HG03354 (cell line): ENCODE measurements at regions not wholly inside any gene's neighbourhood (a gene's known extent, or its start where the extent isn't known, plus 50 kb on each side); places are given as distances from the start of the nearest gene placed in this dataset.
"Not testable (repeated sequence)": the region's sequence is repeated elsewhere in the genome, so short reads cannot be mapped to it uniquely, and the experiment has no call there.

Source experiments
- ATAC-seq: cut with Tn5 transposase; IDR thresholded peaks from one replicate; pipeline ENCODE4 v1.9.1; 2021; ENCODE audit warnings: mild to moderate bottlenecking; ENCODE audit not compliant: unreplicated experiment, poor library complexity, severe bottlenecking

DNA sequence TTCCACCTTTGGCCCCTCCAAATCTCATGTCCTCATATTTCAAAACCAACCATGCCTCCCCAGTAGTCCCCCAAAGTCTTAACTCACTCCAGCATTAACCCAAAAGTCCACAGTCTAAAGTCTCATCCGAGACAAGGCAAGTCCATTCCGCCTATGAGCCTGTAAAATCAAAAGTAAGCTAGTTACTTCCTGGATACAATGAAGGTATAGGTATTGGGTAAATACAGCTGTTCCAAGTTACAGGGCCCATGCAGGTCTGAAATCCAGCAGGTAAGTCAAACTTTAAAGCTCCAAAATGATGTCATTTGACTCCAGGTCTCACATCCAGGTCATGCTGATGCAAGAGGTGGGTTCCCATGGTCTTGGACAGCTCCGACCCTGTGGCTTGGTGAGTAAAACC lies 1640.1 kb upstream of the LRRTM3 start:
- not testable (repeated sequence) for ATAC-seq

- no peak for ATAC-seq
These were observed 1634.5 kb upstream of the LRRTM3 start for GRCh38 chr10:65291286-65291685.

DNA sequence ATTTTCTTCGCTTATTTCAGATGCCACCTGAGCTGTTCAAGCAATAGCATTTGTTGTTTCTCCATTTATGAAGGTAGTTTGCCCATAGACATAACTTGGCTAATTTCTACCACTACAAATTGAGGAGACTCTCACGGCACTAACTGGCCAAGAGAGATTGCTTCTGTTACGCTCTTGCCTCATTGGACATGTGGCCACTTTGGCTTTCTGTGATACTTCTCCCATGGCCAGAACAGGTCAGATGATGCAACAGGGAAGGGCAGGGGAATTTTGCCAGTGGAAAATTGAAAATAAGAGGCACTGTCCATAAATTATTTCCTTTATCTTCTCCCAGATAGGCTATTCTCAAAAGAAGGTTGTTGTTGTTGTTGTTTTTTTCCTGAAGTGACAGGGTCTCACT lies 1633.3 kb upstream of the LRRTM3 start:
- ATAC-seq = no peak

DNA sequence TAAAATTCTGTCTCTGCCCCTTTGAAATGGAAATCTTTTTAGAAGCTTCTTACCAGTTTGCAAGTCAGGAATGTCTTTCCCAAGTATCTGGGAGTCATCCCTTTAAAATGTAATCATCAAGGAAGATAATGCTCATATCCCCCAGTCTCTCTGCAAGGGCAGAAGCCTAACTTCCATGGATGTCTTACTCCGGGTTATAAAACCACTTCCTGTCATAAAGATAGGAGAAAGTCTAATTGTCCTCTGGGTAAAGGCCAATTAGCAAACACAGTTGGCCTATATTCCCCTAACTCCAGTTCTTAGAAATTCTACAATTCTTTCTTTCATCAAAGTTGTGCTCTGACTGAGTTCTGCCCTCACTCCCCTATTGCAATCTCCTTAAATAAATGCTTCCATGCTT lies 1631.5 kb upstream of the LRRTM3 start:
- no peak for ATAC-seq

GRCh38 chr10:65301181-65301580 lies 1624.7 kb upstream of the LRRTM3 start:
- ATAC-seq = no peak

DNA sequence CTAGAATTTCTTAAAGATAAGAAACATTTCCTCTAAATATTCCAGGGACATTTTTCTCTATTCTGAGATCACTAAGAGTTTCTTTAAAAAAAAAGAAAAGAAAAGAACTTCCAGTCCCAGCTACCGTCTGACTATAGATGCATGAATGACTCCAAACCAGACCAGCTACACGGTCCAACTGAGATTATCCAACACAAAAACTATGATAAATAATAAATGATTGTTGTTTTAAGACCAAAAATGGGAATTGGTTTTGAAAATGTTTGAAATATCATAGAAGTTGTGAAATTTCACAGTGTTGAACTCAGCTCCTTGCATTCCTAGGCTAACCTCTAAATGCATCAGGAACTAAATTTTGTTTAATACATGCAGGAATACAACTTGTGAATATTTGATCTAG lies 1619.6 kb upstream of the LRRTM3 start:
- no peak for ATAC-seq

DNA sequence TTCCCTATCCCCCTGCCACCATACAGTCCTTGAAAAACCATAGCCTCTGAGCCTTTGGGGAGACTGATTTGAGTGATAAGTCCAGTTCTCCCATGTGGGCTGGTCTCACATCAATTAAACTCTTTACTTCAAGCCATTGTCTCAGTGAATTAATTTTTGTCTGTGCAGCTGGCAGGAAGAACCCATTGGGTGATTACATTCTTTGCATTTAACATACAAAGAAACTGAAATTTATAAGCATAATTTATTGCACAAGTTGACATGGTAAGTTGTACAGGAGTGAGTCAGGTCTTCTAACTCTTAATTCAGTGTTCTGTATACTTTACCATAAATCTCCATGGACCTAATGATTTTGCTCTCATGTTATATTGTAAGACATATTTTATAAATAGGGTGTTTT lies 1613.0 kb upstream of the LRRTM3 start:
- no peak for ATAC-seq

- no peak for ATAC-seq
These were observed 1612.4 kb upstream of the LRRTM3 start for GRCh38 chr10:65313406-65313805.

GRCh38 chr10:65314253-65314652 lies 1611.6 kb upstream of the LRRTM3 start:
- no peak for ATAC-seq

DNA sequence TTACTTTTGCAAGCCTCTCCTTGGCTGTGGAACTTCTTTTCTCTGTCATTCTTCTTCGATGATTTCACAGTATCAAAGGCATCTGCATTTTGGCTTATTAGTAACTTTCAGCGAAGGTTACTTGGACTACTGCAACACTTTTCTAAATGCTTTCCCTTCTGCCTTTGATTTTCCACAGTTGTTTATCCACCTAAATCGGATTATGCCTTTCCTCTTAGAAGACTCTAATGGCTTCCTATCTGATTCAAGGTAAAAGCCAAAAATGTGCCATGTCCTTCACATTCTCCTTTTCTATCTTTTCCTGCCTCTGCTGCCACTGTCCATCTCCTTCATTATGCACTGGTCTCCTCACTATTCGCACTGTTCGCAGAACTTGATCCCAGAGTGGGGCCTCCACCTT lies 1606.3 kb upstream of the LRRTM3 start:
- no peak for ATAC-seq

DNA sequence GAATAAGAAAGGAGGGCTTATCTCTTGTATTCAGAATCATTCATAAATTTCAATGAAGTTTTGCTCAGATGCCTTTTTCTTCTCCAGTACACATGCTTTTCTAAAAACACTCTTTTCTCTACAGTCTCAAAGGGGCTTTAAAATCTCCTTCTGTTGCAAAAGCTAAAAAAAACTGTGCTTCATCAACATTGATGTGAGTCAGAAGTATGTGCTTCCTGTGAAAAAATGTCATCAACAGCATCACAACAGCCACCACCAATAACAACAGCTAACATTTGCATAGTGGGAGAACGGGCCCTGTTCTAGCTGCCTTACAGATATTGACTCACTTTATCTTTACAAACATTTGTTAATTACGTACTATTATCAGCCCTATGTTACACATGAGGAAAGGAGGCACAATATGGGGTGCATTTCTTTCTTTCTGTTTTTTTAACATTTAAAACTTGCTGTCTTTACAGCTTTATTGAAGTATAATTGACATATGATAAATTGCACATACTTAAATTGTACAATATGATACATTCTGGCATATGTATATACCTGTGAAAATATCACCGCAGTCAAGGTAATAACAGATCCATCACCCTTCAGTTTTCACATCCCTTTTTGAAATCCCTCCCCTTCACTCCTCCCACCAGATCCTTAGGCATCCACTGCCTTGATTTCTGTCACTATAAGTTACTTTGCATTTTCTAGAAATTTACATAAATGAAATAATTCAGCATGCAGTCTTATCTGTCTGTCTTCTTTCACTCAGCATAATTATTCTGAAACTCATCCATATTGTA lies 1605.4 kb upstream of the LRRTM3 start:
- ATAC-seq = no peak

- no peak for ATAC-seq
These were observed 1602.0 kb upstream of the LRRTM3 start for GRCh38 chr10:65323802-65324201.

DNA sequence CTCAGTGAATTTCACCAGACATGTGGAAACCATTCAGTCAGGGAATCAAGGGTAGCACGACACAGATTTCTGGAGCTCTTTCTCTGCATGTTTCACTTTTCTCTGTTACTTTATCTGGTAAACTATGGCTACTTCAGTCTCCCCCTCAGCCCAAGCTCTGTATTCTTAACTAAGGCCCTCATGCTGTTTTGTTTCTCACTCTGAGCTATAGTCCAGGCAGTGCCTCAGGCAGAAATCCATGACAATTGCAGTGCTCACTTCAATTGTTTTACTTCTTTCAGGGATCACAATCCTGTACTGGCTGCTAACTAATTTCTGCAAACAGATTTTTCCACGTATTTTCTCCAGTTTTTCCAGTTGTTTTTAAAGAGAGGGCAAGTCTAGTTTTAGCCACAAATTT lies 1599.9 kb upstream of the LRRTM3 start:
- no peak for ATAC-seq

DNA sequence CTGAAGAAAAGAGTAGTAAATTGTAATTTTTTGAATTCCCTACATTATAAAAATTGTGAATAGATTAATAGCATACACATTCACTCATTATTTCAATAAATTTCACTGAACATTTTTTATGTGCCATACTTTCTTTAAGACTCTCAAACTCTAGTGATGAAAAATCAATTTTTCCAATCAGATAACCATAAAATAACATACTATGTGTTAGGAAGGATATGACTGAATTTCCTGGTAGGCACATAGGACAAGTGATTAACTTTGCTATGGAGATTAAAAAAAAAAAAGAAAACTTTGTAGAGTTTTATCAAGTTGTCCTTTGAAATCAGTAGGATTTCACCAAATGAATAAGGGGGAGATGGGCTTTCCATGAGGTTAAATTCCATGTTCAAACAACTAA lies 1597.3 kb upstream of the LRRTM3 start:
- no peak for ATAC-seq

DNA sequence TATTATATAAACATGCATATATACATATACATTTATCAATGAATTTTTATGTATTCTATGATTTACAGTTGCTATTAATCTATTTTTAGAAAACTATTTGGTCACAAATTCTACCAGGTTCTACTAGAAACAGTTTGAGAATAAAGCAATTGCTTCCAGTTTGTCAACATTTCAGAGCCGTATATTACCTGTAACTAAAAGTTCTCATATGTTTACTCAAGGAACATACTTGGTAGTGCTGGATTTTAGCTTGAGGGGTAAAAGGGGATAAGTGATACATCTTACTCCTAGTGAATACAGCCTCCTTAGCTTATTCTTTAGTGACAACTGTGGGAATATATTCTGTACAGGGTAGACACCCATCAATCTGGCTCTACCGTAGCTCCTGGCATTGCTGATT lies 1590.5 kb upstream of the LRRTM3 start:
- no peak for ATAC-seq

DNA sequence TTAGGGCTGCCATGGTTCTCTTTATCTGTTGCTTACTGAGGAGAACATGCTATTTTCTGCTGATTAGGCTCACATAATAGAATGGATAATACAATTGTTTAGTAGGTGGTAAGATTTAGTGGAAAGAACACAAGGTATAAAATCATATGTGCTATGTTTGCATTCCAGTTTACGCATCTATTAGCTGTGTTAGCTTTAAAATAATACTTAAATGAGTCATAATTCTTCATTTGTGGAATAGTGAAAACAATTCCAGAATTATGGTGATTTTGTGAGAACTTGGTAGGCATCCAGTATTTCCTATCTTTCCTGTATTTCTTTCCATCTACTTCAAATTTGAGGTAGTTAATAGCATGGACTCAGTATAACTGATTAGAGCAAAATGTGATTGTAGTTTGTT lies 1585.5 kb upstream of the LRRTM3 start:
- ATAC-seq = no peak

DNA sequence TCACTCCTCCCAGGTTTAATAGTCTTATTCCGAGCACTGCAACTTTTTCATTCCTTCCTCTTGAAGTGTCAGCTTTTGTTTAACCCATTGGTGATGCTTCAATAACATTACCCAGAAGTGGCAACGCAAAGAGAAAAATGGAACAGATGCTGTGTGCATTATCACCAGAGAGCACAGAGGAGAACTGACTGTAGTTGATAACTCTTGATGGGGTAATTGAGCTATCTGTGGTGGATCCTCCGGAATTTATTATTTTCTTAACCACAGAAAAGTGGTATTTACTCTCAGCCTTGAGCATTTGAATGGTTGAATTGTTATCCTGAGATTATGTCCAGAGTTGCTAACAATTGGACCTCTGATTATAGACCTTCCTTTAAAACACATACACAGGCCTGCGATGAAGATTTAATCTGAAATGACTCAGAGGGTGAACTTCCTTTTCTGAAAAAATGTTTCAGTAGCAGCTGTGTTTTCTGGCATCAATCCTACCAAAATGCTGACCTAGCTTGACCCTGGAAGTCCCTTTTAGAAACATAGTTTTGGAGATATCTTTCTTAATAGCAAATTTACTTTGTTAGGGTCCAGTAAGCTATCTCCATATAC lies 1584.4 kb upstream of the LRRTM3 start:
- no peak for ATAC-seq

DNA sequence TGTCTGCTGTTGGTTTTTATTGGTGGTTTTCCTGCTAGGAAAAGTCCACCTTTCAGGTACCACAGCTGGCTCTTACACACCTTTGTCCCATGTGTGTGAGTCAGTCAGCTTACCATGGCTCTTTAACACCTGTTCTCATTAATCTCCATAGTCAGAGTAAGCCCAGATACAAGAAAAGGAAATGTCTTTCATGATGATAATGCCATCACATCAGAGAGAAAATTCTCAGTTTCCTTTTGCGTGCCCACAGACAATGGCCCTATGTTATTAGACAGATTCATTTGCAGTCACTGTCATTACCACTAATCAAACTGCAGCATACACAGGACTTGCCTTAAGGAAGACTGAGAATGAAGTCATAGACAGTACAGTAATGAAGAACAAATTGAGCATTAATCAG lies 1583.6 kb upstream of the LRRTM3 start:
- ATAC-seq = no peak

DNA sequence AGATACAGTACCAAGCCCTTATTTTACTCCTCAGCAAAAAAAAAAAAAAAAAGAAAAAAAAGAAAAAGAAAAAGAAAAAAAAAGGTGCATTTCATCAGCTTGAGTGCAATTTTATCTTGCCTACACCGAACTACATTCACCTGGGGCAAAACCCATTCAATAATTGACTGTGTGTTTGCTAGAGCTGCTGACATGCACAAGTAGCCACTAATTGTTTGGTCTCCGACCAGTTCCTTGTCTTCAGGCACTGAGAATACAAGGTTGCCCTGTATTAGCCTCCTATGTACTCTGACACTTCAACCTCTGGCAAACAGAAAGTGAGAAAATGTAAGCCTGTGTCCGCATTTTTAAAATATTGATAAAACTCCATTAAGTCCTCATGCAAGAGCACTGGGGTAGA lies 1579.4 kb upstream of the LRRTM3 start:
- ATAC-seq = no peak

GRCh38 chr10:65348637-65349036 lies 1577.2 kb upstream of the LRRTM3 start:
- no peak for ATAC-seq

- ATAC-seq = no peak
These were observed 1575.2 kb upstream of the LRRTM3 start for GRCh38 chr10:65350611-65351010.
